ENCODE measurements at regions not wholly inside any gene's neighbourhood (a gene's known extent, or its start where the extent isn't known, plus 50 kb on each side); places are given as distances from the start of the nearest gene placed in this dataset.

- DNase-seq (ENCODE audit: low read depth in 2 of 2) = peak in 1 of 2 donors; percentile 11
Observed at GRCh38 chr1:101088431-101088830, 62.8 kb upstream of the DPH5 start.

- DNase-seq (ENCODE audit: low read depth in 2 of 2) = no peak
Observed at GRCh38 chr1:101086783-101087182, 61.2 kb upstream of the DPH5 start.

GRCh38 chr1:101081496-101082488 lies 56.2 kb upstream of the DPH5 start:
- DNase-seq (ENCODE audit: low read depth in 2 of 2) = no peak

GRCh38 chr1:101080859-101081258 lies 55.3 kb upstream of the DPH5 start:
- DNase-seq (ENCODE audit: low read depth in 2 of 2) = no peak

DNA sequence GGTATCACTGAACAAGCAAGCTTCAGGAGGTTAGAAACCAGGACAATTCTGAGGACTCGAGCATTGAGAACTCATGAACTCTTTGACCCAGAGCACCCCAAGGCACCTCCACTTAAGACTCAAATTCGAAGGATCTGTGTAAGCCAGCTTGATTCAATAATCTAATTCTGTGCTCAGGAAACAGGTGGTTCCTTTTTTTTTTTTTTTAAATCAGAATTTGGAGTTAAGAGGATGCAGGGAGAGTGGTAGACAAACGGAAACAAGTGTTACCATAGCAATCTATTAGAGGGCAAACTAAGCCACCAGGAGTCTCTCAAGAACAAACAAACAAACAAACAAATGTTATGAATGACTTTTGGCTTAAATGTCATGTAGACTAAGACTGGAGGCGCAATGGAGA lies 53.8 kb upstream of the DPH5 start:
- peak; percentile 12 to 38 for DNase-seq (ENCODE audit: low read depth in 2 of 2)

DNA sequence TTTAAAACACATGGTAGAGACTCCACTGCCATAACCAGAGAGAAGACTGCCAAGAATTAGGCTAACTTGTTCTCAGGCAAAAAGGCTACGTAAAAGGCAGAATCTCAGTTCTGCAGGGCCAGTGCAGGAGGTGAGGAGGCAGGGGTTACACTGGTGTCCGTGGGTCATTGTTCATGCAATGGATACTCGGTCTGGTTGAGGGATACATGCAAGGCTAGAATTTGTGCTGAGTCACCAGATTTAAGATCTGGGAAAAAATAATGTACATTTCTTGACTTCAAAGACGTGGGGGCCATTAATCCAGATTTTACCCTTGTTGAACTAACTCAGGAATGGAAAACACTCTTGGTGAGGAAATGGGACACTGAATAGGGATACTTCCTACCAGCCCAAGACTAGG lies 52.3 kb upstream of the DPH5 start:
- no peak for DNase-seq (ENCODE audit: low read depth in 2 of 2)

DNA sequence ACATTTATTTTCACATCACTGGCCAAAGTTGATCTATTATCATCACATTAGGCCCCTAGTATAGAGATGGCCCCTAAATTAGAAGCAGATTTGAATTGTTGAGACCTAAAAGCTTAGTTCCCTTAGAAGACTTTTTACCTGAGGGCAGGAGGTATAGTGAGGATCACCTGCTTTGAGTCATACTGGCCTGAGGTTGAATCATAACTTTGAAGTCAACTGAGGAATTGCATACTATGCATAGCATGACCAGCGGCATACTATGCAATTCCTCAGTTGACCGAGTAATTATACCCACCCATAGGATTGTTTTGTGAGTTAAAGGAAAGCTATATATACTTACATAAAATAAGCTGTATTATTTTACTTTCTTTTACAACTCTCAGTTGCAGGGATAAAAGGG lies 50.3 kb upstream of the DPH5 start:
- DNase-seq (ENCODE audit: low read depth in 2 of 2) = no peak
